NCI-H1105 treated with DMSO at 0.1 percent for 48 hours (cell line): ENCODE measurements at regions not wholly inside any gene's neighbourhood (a gene's known extent, or its start where the extent isn't known, plus 50 kb on each side); places are given as distances from the start of the nearest gene placed in this dataset.
"Not testable (repeated sequence)": the region's sequence is repeated elsewhere in the genome, so short reads cannot be mapped to it uniquely, and the experiment has no call there.

Source experiments
- DNase-seq: peaks from one replicate; lab custom pipeline; 2025; lab: John Stamatoyannopoulos, UW

- not testable (repeated sequence) for DNase-seq
These were observed 357.9 kb upstream of the DEFB115 start for GRCh38 chr20:30899370-30900079.

- not testable (repeated sequence) for DNase-seq
These were observed 357.3 kb upstream of the DEFB115 start for GRCh38 chr20:30900080-30900719.

GRCh38 chr20:30905231-30905630 is 352.2 kb upstream of the DEFB115 start:
- DNase-seq = not testable (repeated sequence)

- DNase-seq = no peak
These were observed 346.3 kb upstream of the DEFB115 start for GRCh38 chr20:30910937-30911725.

- peak; percentile 41 for DNase-seq
These were observed 345.4 kb upstream of the DEFB115 start for GRCh38 chr20:30911832-30912660.

- DNase-seq = not testable (repeated sequence)
These were observed 344.8 kb upstream of the DEFB115 start for GRCh38 chr20:30912661-30913026.

- DNase-seq = not testable (repeated sequence)
These were observed 341.1 kb upstream of the DEFB115 start for GRCh38 chr20:30916404-30916803.

GRCh38 chr20:30919514-30920188 is 337.8 kb upstream of the DEFB115 start:
- no peak for DNase-seq

GRCh38 chr20:30921286-30922071 is 336.0 kb upstream of the DEFB115 start:
- no peak for DNase-seq

GRCh38 chr20:30922129-30922528 is 335.3 kb upstream of the DEFB115 start:
- DNase-seq = no peak

- no peak for DNase-seq
These were observed 319.7 kb upstream of the DEFB115 start for GRCh38 chr20:30937790-30938189.

GRCh38 chr20:30949761-30950160 is 307.7 kb upstream of the DEFB115 start:
- DNase-seq = no peak

GRCh38 chr20:30951088-30951487 is 306.4 kb upstream of the DEFB115 start:
- not testable (repeated sequence) for DNase-seq

GRCh38 chr20:30956649-30957048 is 300.8 kb upstream of the DEFB115 start:
- not testable (repeated sequence) for DNase-seq

GRCh38 chr20:30959208-30959607 is 298.3 kb upstream of the DEFB115 start:
- not testable (repeated sequence) for DNase-seq

GRCh38 chr20:30963591-30963990 is 293.9 kb upstream of the DEFB115 start:
- DNase-seq = no peak

GRCh38 chr20:30975859-30976258 is 281.6 kb upstream of the DEFB115 start:
- not testable (repeated sequence) for DNase-seq

GRCh38 chr20:30985386-30985785 is 272.1 kb upstream of the DEFB115 start:
- no peak for DNase-seq
